ENCODE measurements at regions not wholly inside any gene's neighbourhood (a gene's known extent, or its start where the extent isn't known, plus 50 kb on each side); places are given as distances from the start of the nearest gene placed in this dataset.

- TF ChIP-seq, protein P1, sequence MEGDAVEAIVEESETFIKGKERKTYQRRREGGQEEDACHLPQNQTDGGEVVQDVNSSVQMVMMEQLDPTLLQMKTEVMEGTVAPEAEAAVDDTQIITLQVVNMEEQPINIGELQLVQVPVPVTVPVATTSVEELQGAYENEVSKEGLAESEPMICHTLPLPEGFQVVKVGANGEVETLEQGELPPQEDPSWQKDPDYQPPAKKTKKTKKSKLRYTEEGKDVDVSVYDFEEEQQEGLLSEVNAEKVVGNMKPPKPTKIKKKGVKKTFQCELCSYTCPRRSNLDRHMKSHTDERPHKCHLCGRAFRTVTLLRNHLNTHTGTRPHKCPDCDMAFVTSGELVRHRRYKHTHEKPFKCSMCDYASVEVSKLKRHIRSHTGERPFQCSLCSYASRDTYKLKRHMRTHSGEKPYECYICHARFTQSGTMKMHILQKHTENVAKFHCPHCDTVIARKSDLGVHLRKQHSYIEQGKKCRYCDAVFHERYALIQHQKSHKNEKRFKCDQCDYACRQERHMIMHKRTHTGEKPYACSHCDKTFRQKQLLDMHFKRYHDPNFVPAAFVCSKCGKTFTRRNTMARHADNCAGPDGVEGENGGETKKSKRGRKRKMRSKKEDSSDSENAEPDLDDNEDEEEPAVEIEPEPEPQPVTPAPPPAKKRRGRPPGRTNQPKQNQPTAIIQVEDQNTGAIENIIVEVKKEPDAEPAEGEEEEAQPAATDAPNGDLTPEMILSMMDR (conservative IDR thresholded peaks at IDR 0.05 in 1 of 2, IDR thresholded peaks at IDR 0.05 in 1 of 2; ENCODE audit: low read depth in 1 of 2, low read length in 2 of 2): no peak
- no peak for TF ChIP-seq EZH2 (IDR thresholded peaks at IDR 0.05; ENCODE audit: low read length, missing control alignments)
Measured at GRCh38 chr3:96434651-96435050, 379.7 kb upstream of the EPHA6 start.
